Colonic mucosa (tissue), 4 donors: ENCODE measurements at regions not wholly inside any gene's neighbourhood (a gene's known extent, or its start where the extent isn't known, plus 50 kb on each side); places are given as distances from the start of the nearest gene placed in this dataset.

Source experiments
- DNase-seq: peaks from one replicate; pipeline ENCODE4 v3.0.0-alpha.2; 2020
- H3K27ac ChIP-seq: fragments of 200-600 bp; one replicate; pipeline ENCODE4 v1.8.0; 2021
- H3K27me3 ChIP-seq: fragments of 200-600 bp; one replicate; pipeline ENCODE4 v1.8.0; 2021
- H3K36me3 ChIP-seq: fragments of 200-600 bp; one replicate; pipeline ENCODE4 v1.8.0; 2021
- H3K4me1 ChIP-seq: fragments of 200-600 bp; one replicate; pipeline ENCODE4 v1.8.0; 2021; ENCODE audit warnings: mild to moderate bottlenecking
- H3K4me3 ChIP-seq: fragments of 200-600 bp; one replicate; pipeline ENCODE4 v1.8.0; 2021
- H3K9ac ChIP-seq, 2 donors: one replicate each; pipeline ENCODE4 v1.7.0; 2013; ENCODE audit warnings: control low read depth in 2 of 2, low read depth in 2 of 2, low read length in 2 of 2
- H3K9me3 ChIP-seq: fragments of 200-600 bp; one replicate; pipeline ENCODE4 v1.8.0; 2021
- intact Hi-C: fragments of 100-400 bp; cut with DNase I; formaldehyde crosslinking; loops from one replicate; pipeline ENCODE4 v1.14.1; 2022
- TF ChIP-seq, protein P1 (sequence below): fragments of 200-600 bp; IDR thresholded peaks from one replicate; pipeline ENCODE4 v1.8.0; 2022; ENCODE audit warnings: antibody characterized with exemption, mild to moderate bottlenecking
- donor health status: healthy.
- donor health status: DM: no; HTN: no; CAD: no.
- donor health status: DM: no; HTN: no; CAD: no.

DNA sequence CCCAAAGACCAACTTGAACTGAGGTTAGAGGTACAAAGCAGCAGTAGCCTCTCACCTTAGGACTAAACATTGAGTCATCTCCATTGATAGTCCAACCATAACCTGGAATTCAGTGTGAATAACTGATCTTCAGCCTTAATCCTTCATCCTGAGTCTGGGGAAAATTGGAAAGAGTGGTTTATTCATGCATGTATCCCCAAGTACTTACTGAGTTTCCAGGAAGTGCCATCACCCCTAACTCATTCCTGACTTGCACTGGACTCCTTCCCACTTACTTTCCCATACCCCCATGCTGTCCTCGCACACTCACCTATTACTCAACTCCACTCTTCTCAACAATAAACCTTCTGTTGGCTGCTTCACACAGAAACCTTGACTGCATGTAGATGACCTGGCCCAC, 161.4 kb upstream of the ZNF462 start:
- H3K9ac ChIP-seq: no peak overlapping the region
- H3K9me3 ChIP-seq: no peaks in the 10 kb centered on the region
- TF ChIP-seq, protein P1, sequence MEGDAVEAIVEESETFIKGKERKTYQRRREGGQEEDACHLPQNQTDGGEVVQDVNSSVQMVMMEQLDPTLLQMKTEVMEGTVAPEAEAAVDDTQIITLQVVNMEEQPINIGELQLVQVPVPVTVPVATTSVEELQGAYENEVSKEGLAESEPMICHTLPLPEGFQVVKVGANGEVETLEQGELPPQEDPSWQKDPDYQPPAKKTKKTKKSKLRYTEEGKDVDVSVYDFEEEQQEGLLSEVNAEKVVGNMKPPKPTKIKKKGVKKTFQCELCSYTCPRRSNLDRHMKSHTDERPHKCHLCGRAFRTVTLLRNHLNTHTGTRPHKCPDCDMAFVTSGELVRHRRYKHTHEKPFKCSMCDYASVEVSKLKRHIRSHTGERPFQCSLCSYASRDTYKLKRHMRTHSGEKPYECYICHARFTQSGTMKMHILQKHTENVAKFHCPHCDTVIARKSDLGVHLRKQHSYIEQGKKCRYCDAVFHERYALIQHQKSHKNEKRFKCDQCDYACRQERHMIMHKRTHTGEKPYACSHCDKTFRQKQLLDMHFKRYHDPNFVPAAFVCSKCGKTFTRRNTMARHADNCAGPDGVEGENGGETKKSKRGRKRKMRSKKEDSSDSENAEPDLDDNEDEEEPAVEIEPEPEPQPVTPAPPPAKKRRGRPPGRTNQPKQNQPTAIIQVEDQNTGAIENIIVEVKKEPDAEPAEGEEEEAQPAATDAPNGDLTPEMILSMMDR: no peak
- no peak overlapping the region for H3K4me3 ChIP-seq
- no peaks in the 10 kb centered on the region for H3K36me3 ChIP-seq
- no peak overlapping the region for H3K27ac ChIP-seq
- no peaks in the 10 kb centered on the region for H3K4me1 ChIP-seq
- H3K27me3 ChIP-seq: no peaks in the 10 kb centered on the region
- DNase-seq: no peak
- intact Hi-C loops: no loop called here

DNA sequence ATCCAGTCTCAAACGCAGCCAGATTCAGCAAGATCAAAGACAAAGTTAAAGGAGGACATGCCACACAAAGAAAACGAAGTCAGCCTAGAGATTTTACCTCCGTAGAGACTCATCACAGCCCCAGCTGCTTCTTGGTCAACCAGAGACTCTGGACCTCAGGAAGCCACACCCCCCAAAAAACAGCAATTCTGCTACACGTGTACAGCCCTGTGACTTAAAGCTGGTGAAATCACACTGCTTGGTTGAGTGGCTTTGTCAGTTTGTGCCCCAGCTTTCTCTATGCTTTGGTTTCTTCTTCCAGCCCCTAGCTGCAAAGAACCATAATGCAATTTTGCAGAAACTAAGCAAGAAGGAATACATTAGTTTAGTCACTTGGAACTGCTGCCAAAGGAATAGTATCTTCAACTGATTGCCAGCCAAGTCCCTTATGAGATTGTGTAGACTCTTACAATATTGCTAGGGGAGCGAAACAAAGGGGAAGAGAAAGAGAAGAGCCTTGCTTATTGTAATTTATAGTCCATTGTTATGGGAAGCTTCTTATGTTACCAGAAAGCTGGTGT, 158.8 kb upstream of the ZNF462 start:
- TF ChIP-seq, protein P1: no peak
- Histone ChIP-seq H3K27me3 (no peaks in the 10 kb centered on the region), H3K27ac (no peak overlapping the region), H3K36me3 (no peaks in the 10 kb centered on the region), H3K4me3 (no peak overlapping the region), H3K9ac (no peak overlapping the region), H3K4me1 (no peaks in the 10 kb centered on the region), H3K9me3 (no peaks in the 10 kb centered on the region)
- intact Hi-C loops: no loop called here
- DNase-seq: no peak

DNA sequence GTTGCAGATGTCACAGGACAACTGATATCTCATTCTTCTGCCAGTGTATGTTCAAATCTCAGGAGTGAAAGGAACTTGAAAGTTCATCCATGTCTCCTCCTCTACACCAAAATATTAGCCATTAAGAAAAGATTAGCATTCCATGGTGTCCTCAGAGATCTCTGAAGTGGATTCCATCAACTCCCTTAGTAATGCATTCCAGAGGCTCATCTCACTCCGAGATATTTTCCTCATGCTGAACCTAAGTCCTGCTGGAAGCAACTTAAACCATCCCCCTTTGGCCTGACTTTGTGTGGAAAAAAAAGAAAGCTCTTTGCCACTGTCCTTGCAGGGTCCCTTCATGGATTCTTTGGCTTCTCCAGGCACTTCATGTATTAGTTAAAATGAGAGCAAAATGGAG, 155.7 kb upstream of the ZNF462 start:
- Histone ChIP-seq H3K36me3 (no peaks in the 10 kb centered on the region), H3K27me3 (no peaks in the 10 kb centered on the region), H3K27ac (no peak overlapping the region), H3K4me3 (no peak overlapping the region), H3K4me1 (no peaks in the 10 kb centered on the region), H3K9me3 (no peaks in the 10 kb centered on the region), H3K9ac (no peak overlapping the region)
- intact Hi-C loops: no loop called here
- no peak for DNase-seq
- TF ChIP-seq, protein P1: no peak

DNA sequence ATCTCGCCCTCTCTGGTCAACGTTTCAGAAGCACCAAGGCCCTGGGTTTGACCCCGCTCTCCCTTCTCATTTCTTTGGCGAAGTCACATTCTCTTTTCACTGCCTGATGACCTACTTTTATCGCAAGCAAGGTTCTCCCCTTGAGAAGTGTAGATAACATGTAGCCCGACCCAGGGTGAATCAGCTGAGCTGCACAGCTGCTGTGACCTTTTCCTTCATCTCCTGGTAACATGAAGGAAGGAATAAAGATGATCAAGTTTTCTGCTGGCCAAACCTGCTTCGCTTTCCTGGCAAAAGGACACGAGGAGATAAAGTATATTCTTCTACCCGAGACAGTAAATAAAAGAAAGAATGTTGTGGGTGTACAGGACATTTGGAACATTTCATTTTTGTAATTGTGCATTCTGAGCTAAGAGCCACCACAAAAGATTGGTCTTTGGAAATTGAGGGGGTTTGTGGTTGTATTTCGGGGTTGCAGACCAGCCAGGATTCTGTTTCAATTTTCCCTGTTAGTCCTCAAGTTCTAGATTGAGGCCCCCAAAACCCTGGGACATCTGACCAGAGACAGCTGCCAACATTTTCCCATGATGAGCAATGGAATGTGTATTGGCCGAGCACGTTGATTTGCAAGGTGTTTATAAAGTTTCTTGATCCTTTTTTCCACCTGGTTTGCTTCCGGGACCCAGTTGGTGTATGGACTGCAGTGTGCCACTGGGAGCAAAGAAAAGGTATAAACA, 155.1 kb upstream of the ZNF462 start:
- intact Hi-C loops: no loop called here
- Histone ChIP-seq H3K27me3 (no peaks in the 10 kb centered on the region), H3K9me3 (no peaks in the 10 kb centered on the region), H3K36me3 (no peaks in the 10 kb centered on the region), H3K27ac (no peak overlapping the region), H3K9ac (no peak overlapping the region), H3K4me1 (no peaks in the 10 kb centered on the region), H3K4me3 (no peak overlapping the region)
- no peak for DNase-seq
- TF ChIP-seq, protein P1: no peak

DNA sequence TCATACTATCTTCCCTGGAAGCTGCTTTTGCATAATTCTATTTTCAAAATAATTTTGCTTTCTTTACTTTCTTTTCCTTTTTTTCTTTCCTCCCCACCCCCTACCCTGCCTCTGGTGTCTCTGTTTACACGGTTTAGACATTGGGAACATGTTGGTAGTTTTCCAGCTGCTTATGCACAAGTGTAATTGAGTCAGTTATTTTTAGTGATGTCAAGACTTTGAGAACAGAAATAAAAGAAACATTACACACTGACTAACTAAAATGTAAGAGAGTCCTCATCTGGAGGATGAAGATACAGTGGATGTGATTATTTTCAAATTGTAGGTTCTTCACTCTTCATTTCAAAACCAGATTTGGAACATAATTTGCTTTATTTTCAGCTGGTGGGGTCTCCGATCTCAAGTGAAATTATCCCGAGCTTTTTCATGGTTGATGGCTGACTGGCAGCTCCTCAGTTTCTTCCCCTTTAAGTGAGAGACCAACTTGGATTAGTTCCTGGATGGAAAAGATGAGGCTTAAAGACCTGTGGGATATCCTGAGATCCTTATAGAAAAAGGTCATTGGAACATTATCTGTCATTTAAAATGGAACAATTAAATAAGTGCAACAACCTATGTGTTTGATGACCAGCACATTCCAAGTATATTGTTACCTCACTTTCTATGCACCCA, 154.4 kb upstream of the ZNF462 start:
- H3K9me3 ChIP-seq: no peaks in the 10 kb centered on the region
- TF ChIP-seq, protein P1: no peak
- no peaks in the 10 kb centered on the region for H3K4me1 ChIP-seq
- no peak for DNase-seq
- no peak overlapping the region for H3K27ac ChIP-seq
- no peaks in the 10 kb centered on the region for H3K36me3 ChIP-seq
- no peak overlapping the region for H3K4me3 ChIP-seq
- no peak overlapping the region for H3K9ac ChIP-seq
- intact Hi-C loops: no loop called here
- no peaks in the 10 kb centered on the region for H3K27me3 ChIP-seq
